Colon (tissue), 2 donors: ENCODE measurements at regions not wholly inside any gene's neighbourhood (a gene's known extent, or its start where the extent isn't known, plus 50 kb on each side); places are given as distances from the start of the nearest gene placed in this dataset.

ENCODE experiments used
- FAIRE-seq: peaks from 2 replicates; lab custom pipeline; 2012; peaks lifted over from hg19 to GRCh38; lab: Jason Lieb, UNC
- donor health status: control.
- donor health status: control.

- peak; percentile 49 for FAIRE-seq
Observed at GRCh38 chrX:21126661-21127060, 247.6 kb upstream of the CNKSR2 start.

- FAIRE-seq = no peak
Observed at GRCh38 chrX:21131346-21131745, 242.9 kb upstream of the CNKSR2 start.

GRCh38 chrX:21131786-21132185 lies 242.4 kb upstream of the CNKSR2 start:
- FAIRE-seq = no peak

- no peak for FAIRE-seq
Observed at GRCh38 chrX:21132686-21133393, 241.4 kb upstream of the CNKSR2 start.

DNA sequence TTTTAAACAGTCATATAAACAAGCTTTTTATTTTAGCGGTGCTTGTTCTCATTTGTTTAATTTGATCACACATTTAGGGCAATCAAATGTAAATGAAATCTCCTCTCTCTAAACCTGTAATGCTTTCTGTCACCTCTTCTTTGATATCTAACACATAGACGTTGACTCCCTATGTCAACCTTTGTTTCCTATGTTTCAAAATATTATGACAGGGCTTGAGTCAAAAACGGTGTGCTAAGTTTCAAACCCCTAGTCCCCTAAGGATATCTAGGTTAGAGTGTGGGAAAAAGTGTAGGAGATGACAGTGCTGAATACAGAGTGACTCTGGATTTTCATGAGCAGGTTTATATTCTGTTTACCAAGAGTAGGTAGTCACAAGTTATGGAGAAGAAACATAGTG lies 224.0 kb upstream of the CNKSR2 start:
- no peak for FAIRE-seq

GRCh38 chrX:21151051-21151450 lies 223.2 kb upstream of the CNKSR2 start:
- FAIRE-seq = no peak

GRCh38 chrX:21153033-21153432 lies 221.2 kb upstream of the CNKSR2 start:
- no peak for FAIRE-seq

- no peak for FAIRE-seq
Observed at GRCh38 chrX:21153503-21153902, 220.7 kb upstream of the CNKSR2 start.

DNA sequence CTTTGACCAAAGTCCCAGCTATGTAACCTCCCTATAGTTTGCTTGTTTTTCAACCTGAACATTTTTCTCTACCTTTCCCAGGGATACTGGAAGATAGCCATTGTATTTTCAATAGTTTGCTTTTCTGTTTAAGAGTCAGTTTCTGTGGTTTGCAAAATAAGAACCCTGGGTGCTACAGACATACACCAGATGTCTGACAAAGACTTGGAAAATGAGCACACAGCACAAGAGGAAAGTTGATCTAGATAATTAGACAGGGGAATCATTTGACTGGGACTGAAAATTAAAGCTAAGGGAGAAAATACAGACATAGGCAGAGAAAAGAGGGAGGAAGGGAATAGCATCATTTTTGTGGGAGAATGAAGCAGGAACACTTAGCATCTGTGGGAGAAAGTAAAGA lies 218.3 kb upstream of the CNKSR2 start:
- no peak for FAIRE-seq

GRCh38 chrX:21156632-21157031 lies 217.6 kb upstream of the CNKSR2 start:
- no peak for FAIRE-seq

- no peak for FAIRE-seq
Observed at GRCh38 chrX:21158678-21159077, 215.5 kb upstream of the CNKSR2 start.

- FAIRE-seq = no peak
Observed at GRCh38 chrX:21166272-21166982, 207.8 kb upstream of the CNKSR2 start.

- FAIRE-seq = peak; percentile 31
Observed at GRCh38 chrX:21167011-21167410, 207.2 kb upstream of the CNKSR2 start.

GRCh38 chrX:21167494-21167893 lies 206.7 kb upstream of the CNKSR2 start:
- FAIRE-seq = peak; percentile 5

DNA sequence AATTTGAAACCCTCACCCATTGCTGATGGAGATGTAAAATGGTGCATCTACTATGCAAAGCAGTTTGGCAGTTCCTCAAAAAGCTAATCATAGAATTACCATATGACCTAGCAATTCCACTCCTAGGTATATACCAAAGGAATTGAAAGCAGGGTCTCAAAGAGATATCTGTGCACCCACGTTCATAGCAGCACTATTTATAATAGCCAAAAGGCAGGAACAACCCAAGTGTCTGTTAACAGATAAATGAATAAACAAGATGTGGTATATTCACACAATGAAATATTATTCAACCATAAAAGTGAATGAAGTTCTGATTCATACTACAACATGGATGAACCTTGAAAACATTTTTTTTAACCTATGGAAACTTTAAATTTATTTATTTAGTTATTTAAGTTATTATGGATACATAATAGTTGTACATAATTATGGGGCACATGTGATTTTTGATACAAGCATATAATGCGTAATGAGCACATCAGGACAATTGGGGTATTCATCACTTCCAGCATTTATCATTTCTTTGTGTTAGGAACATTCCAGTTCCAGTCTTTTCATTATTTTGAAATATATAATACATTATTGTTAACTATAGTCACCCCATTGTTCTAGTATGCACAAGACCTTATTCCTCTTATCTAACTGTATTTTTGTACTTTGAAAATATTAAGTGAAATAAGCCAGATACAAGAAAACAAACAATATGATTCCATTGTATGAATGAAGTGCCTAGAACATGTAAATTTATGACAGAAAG lies 205.6 kb upstream of the CNKSR2 start:
- FAIRE-seq = no peak

GRCh38 chrX:21171181-21171580 lies 203.0 kb upstream of the CNKSR2 start:
- FAIRE-seq = no peak

- FAIRE-seq = no peak
Observed at GRCh38 chrX:21174439-21174838, 199.8 kb upstream of the CNKSR2 start.

GRCh38 chrX:21176921-21177571 lies 197.2 kb upstream of the CNKSR2 start:
- no peak for FAIRE-seq

DNA sequence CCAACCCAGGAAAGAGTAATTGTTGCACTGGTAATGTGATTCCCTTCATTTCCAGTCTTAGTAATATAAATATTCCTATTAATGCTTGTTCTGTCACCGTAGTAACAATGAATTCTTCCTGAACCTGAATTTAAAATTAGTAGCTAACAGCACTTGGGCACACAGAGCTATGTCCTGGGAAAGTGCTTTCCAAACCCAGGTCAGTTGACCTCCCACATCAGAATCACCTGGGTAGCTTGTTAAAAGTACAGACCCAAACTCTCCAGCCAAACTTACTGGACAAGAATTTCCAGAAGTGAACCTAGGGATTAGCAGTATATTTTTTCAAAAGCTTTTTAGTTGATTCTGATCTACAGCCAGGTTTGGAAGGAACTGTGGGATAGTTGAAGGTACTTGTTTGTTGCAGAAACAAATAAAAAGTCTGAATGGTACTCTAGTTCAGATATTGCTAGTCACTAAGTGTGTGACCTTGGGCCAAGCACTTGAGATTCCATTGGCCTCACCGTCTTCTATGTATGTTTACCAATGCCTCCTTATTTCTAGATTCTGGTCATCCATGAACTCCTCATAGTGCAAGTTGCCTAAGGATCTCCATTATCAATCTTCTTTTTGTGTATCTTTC lies 192.9 kb upstream of the CNKSR2 start:
- no peak for FAIRE-seq

- no peak for FAIRE-seq
Observed at GRCh38 chrX:21193196-21193595, 181.0 kb upstream of the CNKSR2 start.

DNA sequence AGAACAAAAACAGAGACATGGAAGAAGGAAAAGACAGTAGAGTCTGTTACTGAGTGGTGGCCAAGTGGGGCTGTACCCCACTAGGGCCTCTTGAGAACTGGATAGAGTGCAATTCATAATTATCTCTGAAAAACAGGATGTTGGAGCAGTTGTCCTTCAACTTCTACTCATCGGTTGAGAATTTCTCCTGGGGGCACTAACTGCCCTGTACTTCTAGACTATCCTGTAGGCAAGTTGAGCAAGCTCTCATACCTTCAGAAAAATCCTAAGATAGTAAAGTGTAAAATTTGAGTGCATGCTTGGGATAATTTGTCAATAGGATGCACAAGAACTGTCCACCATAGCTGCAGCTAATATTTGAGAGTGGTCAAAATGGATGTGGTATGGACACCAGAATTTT lies 179.7 kb upstream of the CNKSR2 start:
- FAIRE-seq = no peak

GRCh38 chrX:21207080-21207479 lies 167.1 kb upstream of the CNKSR2 start:
- peak; percentile 78 for FAIRE-seq
